Hepatocyte (in vitro differentiated cells): ENCODE measurements at regions not wholly inside any gene's neighbourhood (a gene's known extent, or its start where the extent isn't known, plus 50 kb on each side); places are given as distances from the start of the nearest gene placed in this dataset.

ENCODE experiments used
- DNase-seq: peaks from one replicate; pipeline ENCODE4 v3.0.0-alpha.2; 2016; ENCODE audit warnings: low spot score
- H2AFZ ChIP-seq: fragments of 200-600 bp; sonication (generic); 2 replicates; pipeline ENCODE4 v1.6.0; 2016; ENCODE audit warnings: antibody characterized with exemption, mild to moderate bottlenecking
- H3K27ac ChIP-seq: fragments of 200-600 bp; sonication (generic); 2 replicates; pipeline ENCODE4 v1.5.1; 2016; ENCODE audit warnings: mild to moderate bottlenecking
- H3K27me3 ChIP-seq: fragments of 200-600 bp; sonication (generic); 2 replicates; pipeline ENCODE4 v1.6.1; 2016
- H3K36me3 ChIP-seq: fragments of 200-600 bp; sonication (generic); replicated peaks from 2 replicates; pipeline ENCODE4 v1.5.1; 2016; ENCODE audit warnings: low read depth; ENCODE audit not compliant: insufficient read depth
- H3K4me1 ChIP-seq: fragments of 200-600 bp; sonication (generic); 2 replicates; pipeline ENCODE4 v1.5.1; 2016; ENCODE audit warnings: mild to moderate bottlenecking, moderate library complexity; ENCODE audit not compliant: insufficient read depth
- H3K4me2 ChIP-seq: fragments of 200-600 bp; sonication (generic); 2 replicates; pipeline ENCODE4 v1.6.0; 2016
- H3K4me3 ChIP-seq: fragments of 200-600 bp; sonication (generic); 2 replicates; pipeline ENCODE4 v1.5.1; 2016; ENCODE audit warnings: mild to moderate bottlenecking
- H3K79me2 ChIP-seq: fragments of 200-600 bp; sonication (generic); 2 replicates; pipeline ENCODE4 v1.6.0; 2017; ENCODE audit warnings: mild to moderate bottlenecking
- H3K9me2 ChIP-seq: fragments of 200-600 bp; sonication (generic); replicated peaks from 2 replicates; pipeline ENCODE4 v1.6.0; 2017; ENCODE audit warnings: mild to moderate bottlenecking; ENCODE audit not compliant: insufficient read depth
- H3K9me3 ChIP-seq: fragments of 200-600 bp; sonication (generic); 2 replicates; pipeline ENCODE4 v1.5.1; 2016; ENCODE audit warnings: low read depth, mild to moderate bottlenecking
- H4K20me1 ChIP-seq: fragments of 200-600 bp; sonication (generic); 2 replicates; pipeline ENCODE4 v1.6.0; 2016; ENCODE audit warnings: mild to moderate bottlenecking; ENCODE audit not compliant: insufficient read depth, poor library complexity, severe bottlenecking
- CTCF ChIP-seq: fragments of 200-600 bp; sonication (generic); IDR thresholded peaks from 2 replicates; pipeline ENCODE4 v1.5.1; 2016; ENCODE audit warnings: antibody characterized with exemption, mild to moderate bottlenecking; ENCODE audit not compliant: poor library complexity
- EZH2 ChIP-seq: fragments of 200-600 bp; sonication (generic); IDR thresholded peaks from 2 replicates; pipeline ENCODE4 v1.6.1; 2016; ENCODE audit warnings: antibody characterized with exemption, mild to moderate bottlenecking, borderline replicate concordance
- EZH2phosphoT487 ChIP-seq: fragments of 200-600 bp; sonication (generic); IDR thresholded peaks from one replicate; pipeline ENCODE4 v1.6.1; 2018; ENCODE audit warnings: antibody characterized with exemption, mild to moderate bottlenecking, low read depth, moderate library complexity; ENCODE audit not compliant: unreplicated experiment, severe bottlenecking
- WGBS: methylation state at CpG from one replicate; pipeline ENCODE4 v1.1.6; 2016; ENCODE audit warnings: low lambda C conversion rate; ENCODE audit errors: missing lambda C conversion rate; 5-methylcytosine and 5-hydroxymethylcytosine counted together

GRCh38 chr12:105804591-105805265 is 334.0 kb downstream of the NUAK1 start:
- 83% methylated on average over 5 of the region's 5 CpGs for WGBS
- H2AFZ ChIP-seq, result no peak overlapping the region

GRCh38 chr12:105805730-105806399 is 332.9 kb downstream of the NUAK1 start:
- 70% methylated on average over 4 of the region's 4 CpGs for WGBS
- H3K4me2 ChIP-seq, result no peak overlapping the region

More at GRCh38 chr12:105804591-105805265, 334.0 kb downstream of the NUAK1 start:
- H3K4me2 ChIP-seq, result no peak overlapping the region
- H3K27me3 ChIP-seq, result no peaks in the 10 kb centered on the region
- no peak overlapping the region for H3K27ac ChIP-seq
- no peak for DNase-seq
- no peaks in the 10 kb centered on the region for H4K20me1 ChIP-seq
- H3K79me2 ChIP-seq, result no peaks in the 10 kb centered on the region
- no peaks in the 10 kb centered on the region for H3K9me3 ChIP-seq
- no peak for TF ChIP-seq CTCF
- no peak for TF ChIP-seq EZH2phosphoT487
- TF ChIP-seq EZH2, result no peak
- no peak overlapping the region for H3K4me3 ChIP-seq
- H3K36me3 ChIP-seq, result no peaks in the 10 kb centered on the region
- H3K4me1 ChIP-seq, result no peaks in the 10 kb centered on the region
- no peaks in the 10 kb centered on the region for H3K9me2 ChIP-seq

GRCh38 chr12:105806400-105806770 is 332.4 kb downstream of the NUAK1 start:
- no peaks in the 10 kb centered on the region for H3K4me1 ChIP-seq
- 63% methylated on average over 2 of the region's 2 CpGs for WGBS
- TF ChIP-seq EZH2phosphoT487 (no peak), EZH2 (no peak), CTCF (no peak)
- no peaks in the 10 kb centered on the region for H3K27me3 ChIP-seq
- H3K9me2 ChIP-seq, result no peaks in the 10 kb centered on the region
- H3K27ac ChIP-seq, result no peak overlapping the region
- H3K4me2 ChIP-seq, result no peak overlapping the region
- no peaks in the 10 kb centered on the region for H4K20me1 ChIP-seq
- no peak for DNase-seq
- no peak overlapping the region for H3K4me3 ChIP-seq
- H3K9me3 ChIP-seq, result no peaks in the 10 kb centered on the region
- no peak overlapping the region for H2AFZ ChIP-seq
- no peaks in the 10 kb centered on the region for H3K36me3 ChIP-seq
- H3K79me2 ChIP-seq, result no peaks in the 10 kb centered on the region

More at GRCh38 chr12:105805730-105806399, 332.9 kb downstream of the NUAK1 start:
- Histone ChIP-seq H3K79me2 (no peaks in the 10 kb centered on the region), H2AFZ (no peak overlapping the region), H3K36me3 (no peaks in the 10 kb centered on the region), H3K4me1 (no peaks in the 10 kb centered on the region), H3K27me3 (no peaks in the 10 kb centered on the region), H3K27ac (no peak overlapping the region), H3K9me2 (no peaks in the 10 kb centered on the region), H3K4me3 (no peak overlapping the region), H4K20me1 (no peaks in the 10 kb centered on the region), H3K9me3 (no peaks in the 10 kb centered on the region)
- no peak for DNase-seq
- TF ChIP-seq EZH2phosphoT487 (no peak), EZH2 (no peak), CTCF (no peak)
